Suprapubic skin (tissue), 3 donors: ENCODE measurements at regions not wholly inside any gene's neighbourhood (a gene's known extent, or its start where the extent isn't known, plus 50 kb on each side); places are given as distances from the start of the nearest gene placed in this dataset.

Experiments used
- POLR2A ChIP-seq, 2 donors: fragments of 450-650 bp; IDR thresholded peaks; one replicate each; pipeline ENCODE4 v1.6.1; 2017; ENCODE audit warnings: antibody characterized with exemption in 2 of 2, mild to moderate bottlenecking in 2 of 2, moderate library complexity in 2 of 2
- TF ChIP-seq, protein P1 (sequence below), 2 donors: fragments of 200-600 bp in 1 of 2; fragments of 450-650 bp in 1 of 2; sonication (generic) in 1 of 2; IDR thresholded peaks; one replicate each; pipeline ENCODE4 v1.5.1; 2016 to 2019; ENCODE audit warnings: antibody characterized with exemption in 2 of 2, mild to moderate bottlenecking in 1 of 2, moderate library complexity in 1 of 2

DNA sequence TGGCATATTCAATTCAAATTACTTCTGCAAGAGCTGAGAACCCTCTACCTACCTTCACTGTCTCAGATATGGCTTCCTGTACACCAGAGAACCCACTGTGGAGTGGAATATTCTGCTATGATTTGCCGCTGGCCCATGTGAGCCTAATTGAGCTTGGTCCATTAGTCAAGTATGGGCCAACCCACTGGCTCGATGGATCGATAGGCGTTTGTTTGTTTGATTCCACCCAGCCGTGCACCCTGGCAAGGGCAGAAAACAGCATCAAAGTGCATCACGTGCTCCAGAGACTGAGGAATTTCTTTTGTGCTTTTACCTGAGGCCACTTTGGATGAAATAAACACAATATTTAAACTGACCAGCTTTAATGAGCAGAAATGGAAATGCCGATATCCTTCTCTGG, 426.3 kb downstream of the AACS start:
- TF ChIP-seq POLR2A (IDR thresholded peaks at IDR 0.05): no peak
- TF ChIP-seq, protein P1, sequence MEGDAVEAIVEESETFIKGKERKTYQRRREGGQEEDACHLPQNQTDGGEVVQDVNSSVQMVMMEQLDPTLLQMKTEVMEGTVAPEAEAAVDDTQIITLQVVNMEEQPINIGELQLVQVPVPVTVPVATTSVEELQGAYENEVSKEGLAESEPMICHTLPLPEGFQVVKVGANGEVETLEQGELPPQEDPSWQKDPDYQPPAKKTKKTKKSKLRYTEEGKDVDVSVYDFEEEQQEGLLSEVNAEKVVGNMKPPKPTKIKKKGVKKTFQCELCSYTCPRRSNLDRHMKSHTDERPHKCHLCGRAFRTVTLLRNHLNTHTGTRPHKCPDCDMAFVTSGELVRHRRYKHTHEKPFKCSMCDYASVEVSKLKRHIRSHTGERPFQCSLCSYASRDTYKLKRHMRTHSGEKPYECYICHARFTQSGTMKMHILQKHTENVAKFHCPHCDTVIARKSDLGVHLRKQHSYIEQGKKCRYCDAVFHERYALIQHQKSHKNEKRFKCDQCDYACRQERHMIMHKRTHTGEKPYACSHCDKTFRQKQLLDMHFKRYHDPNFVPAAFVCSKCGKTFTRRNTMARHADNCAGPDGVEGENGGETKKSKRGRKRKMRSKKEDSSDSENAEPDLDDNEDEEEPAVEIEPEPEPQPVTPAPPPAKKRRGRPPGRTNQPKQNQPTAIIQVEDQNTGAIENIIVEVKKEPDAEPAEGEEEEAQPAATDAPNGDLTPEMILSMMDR (IDR thresholded peaks at IDR 0.05): no peak
